ENCODE measurements at regions not wholly inside any gene's neighbourhood (a gene's known extent, or its start where the extent isn't known, plus 50 kb on each side); places are given as distances from the start of the nearest gene placed in this dataset.

- Mint-ChIP-seq H3K27ac (ENCODE audit: low read depth, unreplicated experiment) (no peak overlapping the region), H3K9me3 (ENCODE audit: unreplicated experiment) (no peaks in the 10 kb centered on the region), H3K36me3 (ENCODE audit: insufficient read depth, unreplicated experiment) (no peaks in the 10 kb centered on the region), H3K27me3 (ENCODE audit: insufficient read depth, unreplicated experiment) (no peaks in the 10 kb centered on the region), H3K4me3 (ENCODE audit: unreplicated experiment) (no peak overlapping the region), H3K4me1 (ENCODE audit: insufficient read depth, unreplicated experiment) (no peaks in the 10 kb centered on the region)
- ChIA-PET POLR2A (no interaction called here), CTCF (interaction anchor here (0.8 to 0.9 kb wide), 2 partner anchors 29 to 260 kb away, joined by 3 to 6 read pairs; no protein-coding TSS in a partner anchor)
- intact Hi-C loops (cut with micrococcal nuclease), result loop anchor here (1.0 to 5.0 kb wide), 2 partner anchors 261 to 739 kb away; no protein-coding TSS in a partner anchor
- BruUV-seq (replicated peaks), result no TSS peak
- TF ChIP-seq CTCF (IDR thresholded peaks at IDR 0.05; ENCODE audit: unreplicated experiment), result peak; percentile 31
- DNase-seq (ENCODE audit: unreplicated experiment), result peak; percentile 38
These were observed 726.0 kb downstream of the DNAH5 start for GRCh38 chr5:13218518-13218917.

- Mint-ChIP-seq H3K4me1 (ENCODE audit: insufficient read depth, unreplicated experiment) (no peaks in the 10 kb centered on the region), H3K27me3 (ENCODE audit: insufficient read depth, unreplicated experiment) (no peaks in the 10 kb centered on the region), H3K36me3 (ENCODE audit: insufficient read depth, unreplicated experiment) (no peaks in the 10 kb centered on the region), H3K4me3 (ENCODE audit: unreplicated experiment) (no peak overlapping the region), H3K27ac (ENCODE audit: low read depth, unreplicated experiment) (no peak overlapping the region), H3K9me3 (ENCODE audit: unreplicated experiment) (no peaks in the 10 kb centered on the region)
- no peak for DNase-seq (ENCODE audit: unreplicated experiment)
- BruUV-seq (replicated peaks), result no TSS peak
- POLR2A ChIA-PET, result interaction anchor here (0.7 kb wide), 2 partner anchors 41 to 73 kb away, joined by 3 read pairs; no protein-coding TSS in a partner anchor
- CTCF ChIA-PET, result interaction anchor here (0.6 to 0.8 kb wide), 2 partner anchors 261 to 705 kb away, joined by 4 to 6 read pairs; no protein-coding TSS in a partner anchor
- intact Hi-C loops (cut with micrococcal nuclease), result loop anchor here (1.0 to 5.0 kb wide), 2 partner anchors 262 to 740 kb away; no protein-coding TSS in a partner anchor
- no peak for TF ChIP-seq CTCF (IDR thresholded peaks at IDR 0.05; ENCODE audit: unreplicated experiment)
These were observed 726.9 kb downstream of the DNAH5 start for GRCh38 chr5:13217636-13218035.

GRCh38 chr5:13215806-13216205 is 728.7 kb downstream of the DNAH5 start:
- H3K36me3 Mint-ChIP-seq (ENCODE audit: insufficient read depth, unreplicated experiment), result no peaks in the 10 kb centered on the region
- H3K4me1 Mint-ChIP-seq (ENCODE audit: insufficient read depth, unreplicated experiment), result no peaks in the 10 kb centered on the region
- CTCF ChIA-PET, result interaction anchor here (0.9 kb wide), 1 partner anchor 263 kb away, joined by 8 read pairs; no protein-coding TSS in a partner anchor
- TF ChIP-seq CTCF (IDR thresholded peaks at IDR 0.05; ENCODE audit: unreplicated experiment), result no peak
- no peaks in the 10 kb centered on the region for H3K27me3 Mint-ChIP-seq (ENCODE audit: insufficient read depth, unreplicated experiment)
- intact Hi-C loops (cut with micrococcal nuclease), result loop anchor here (5.0 kb wide), 1 partner anchor 741 kb away; no protein-coding TSS in a partner anchor
- no TSS peak for BruUV-seq (replicated peaks)
- DNase-seq (ENCODE audit: unreplicated experiment), result no peak
- H3K4me3 Mint-ChIP-seq (ENCODE audit: unreplicated experiment), result no peak overlapping the region
- H3K9me3 Mint-ChIP-seq (ENCODE audit: unreplicated experiment), result no peaks in the 10 kb centered on the region
- POLR2A ChIA-PET, result no interaction called here
- no peak overlapping the region for H3K27ac Mint-ChIP-seq (ENCODE audit: low read depth, unreplicated experiment)

GRCh38 chr5:13215370-13215769 is 729.1 kb downstream of the DNAH5 start:
- no peaks in the 10 kb centered on the region for H3K27me3 Mint-ChIP-seq (ENCODE audit: insufficient read depth, unreplicated experiment)
- ChIA-PET CTCF (interaction anchor here (0.9 kb wide), 1 partner anchor 264 kb away, joined by 8 read pairs; no protein-coding TSS in a partner anchor), POLR2A (no interaction called here)
- no peaks in the 10 kb centered on the region for H3K4me1 Mint-ChIP-seq (ENCODE audit: insufficient read depth, unreplicated experiment)
- intact Hi-C loops (cut with micrococcal nuclease), result loop anchor here (5.0 kb wide), 1 partner anchor 742 kb away; no protein-coding TSS in a partner anchor
- H3K36me3 Mint-ChIP-seq (ENCODE audit: insufficient read depth, unreplicated experiment), result no peaks in the 10 kb centered on the region
- DNase-seq (ENCODE audit: unreplicated experiment), result no peak
- no peak for TF ChIP-seq CTCF (IDR thresholded peaks at IDR 0.05; ENCODE audit: unreplicated experiment)
- H3K9me3 Mint-ChIP-seq (ENCODE audit: unreplicated experiment), result no peaks in the 10 kb centered on the region
- H3K4me3 Mint-ChIP-seq (ENCODE audit: unreplicated experiment), result no peak overlapping the region
- BruUV-seq (replicated peaks), result no TSS peak
- no peak overlapping the region for H3K27ac Mint-ChIP-seq (ENCODE audit: low read depth, unreplicated experiment)

Measured in MCF 10A (cell line).